CD14-positive monocyte (primary cell): ENCODE measurements at regions not wholly inside any gene's neighbourhood (a gene's known extent, or its start where the extent isn't known, plus 50 kb on each side); places are given as distances from the start of the nearest gene placed in this dataset.

Source experiments
- DNase-seq, 3 donors: peaks; one replicate each; pipeline ENCODE4 v3.0.0-alpha.2; 2011 to 2022
- H2AFZ ChIP-seq: 2 replicates; pipeline ENCODE4 v1.6.0; 2012; ENCODE audit warnings: mild to moderate bottlenecking, low read depth, low read length, inconsistent platforms; ENCODE audit not compliant: insufficient read depth, poor library complexity, severe bottlenecking
- H3K27ac ChIP-seq, 2 donors: 1 replicate in 1 of 2; 2 replicates in 1 of 2; pipeline ENCODE4 v1.5.1; 2012 to 2013; ENCODE audit warnings: low read length in 2 of 2, control low read depth in 1 of 2, inconsistent platforms in 1 of 2, low read depth in 1 of 2, mild to moderate bottlenecking in 1 of 2
- H3K27me3 ChIP-seq, 2 donors: one replicate each; pipeline versions ENCODE4 v1.6.0 to v1.6.1; 2011 to 2013; ENCODE audit warnings: low read length in 2 of 2; ENCODE audit not compliant: control insufficient read depth in 2 of 2, insufficient read depth in 2 of 2
- H3K36me3 ChIP-seq, 2 donors: replicated peaks in 1 of 2; 1 replicate in 1 of 2; 2 replicates in 1 of 2; pipeline versions ENCODE4 v1.5.1 to v1.6.1; 2012 to 2013; ENCODE audit warnings: low read length in 2 of 2, control low read depth in 1 of 2, inconsistent platforms in 1 of 2, mild to moderate bottlenecking in 1 of 2; ENCODE audit not compliant: insufficient read depth in 2 of 2, control insufficient read depth in 1 of 2
- H3K4me1 ChIP-seq, 2 donors: 1 replicate in 1 of 2; 2 replicates in 1 of 2; pipeline versions ENCODE4 v1.5.1 to v1.6.1; 2012 to 2013; ENCODE audit warnings: low read length in 2 of 2, control low read depth in 1 of 2, inconsistent platforms in 1 of 2, mild to moderate bottlenecking in 1 of 2, moderate library complexity in 1 of 2; ENCODE audit not compliant: insufficient read depth in 2 of 2, control insufficient read depth in 1 of 2
- H3K4me2 ChIP-seq: replicated peaks from 2 replicates; pipeline ENCODE3; 2012; ENCODE audit warnings: low read length, moderate library complexity, mild to moderate bottlenecking; ENCODE audit not compliant: poor library complexity, severe bottlenecking; ENCODE audit errors: extremely low read depth
- H3K4me3 ChIP-seq, 3 experiments: fragments of 200-600 bp in 1 of 3; sonication (generic) in 1 of 3; replicated peaks in 1 of 3; 1 replicate in 2 of 3; 2 replicates in 1 of 3; pipeline ENCODE4 v1.5.1; 2011 to 2013; ENCODE audit warnings: low read length in 3 of 3, mild to moderate bottlenecking in 3 of 3, control low read depth in 2 of 3, low read depth in 2 of 3, inconsistent platforms in 1 of 3, moderate library complexity in 1 of 3
- H3K79me2 ChIP-seq: 2 replicates; pipeline ENCODE4 v1.6.0; 2012; ENCODE audit warnings: mild to moderate bottlenecking, control low read depth, inconsistent platforms, low read length, moderate library complexity; ENCODE audit not compliant: insufficient read depth
- H3K9ac ChIP-seq: 2 replicates; pipeline ENCODE4 v1.6.0; 2017; ENCODE audit warnings: low read length, mild to moderate bottlenecking; ENCODE audit not compliant: insufficient read depth, poor library complexity, severe bottlenecking
- H3K9me3 ChIP-seq, 2 donors: replicated peaks in 1 of 2; 1 replicate in 1 of 2; 2 replicates in 1 of 2; pipeline versions ENCODE4 v1.5.1 to v1.6.1; 2012 to 2013; ENCODE audit warnings: low read length in 2 of 2, control low read depth in 1 of 2; ENCODE audit not compliant: control insufficient read depth in 1 of 2, insufficient read depth in 1 of 2
- H4K20me1 ChIP-seq: 2 replicates; pipeline ENCODE4 v1.6.0; 2012; ENCODE audit warnings: mild to moderate bottlenecking, low read length, control low read depth, moderate library complexity; ENCODE audit not compliant: insufficient read depth
- H3K27ac Mint-ChIP-seq, 7 donors: one replicate each; pipeline ENCODE4 v1.8.0; 2020; ENCODE audit warnings: mild to moderate bottlenecking in 7 of 7, mixed read lengths in 7 of 7, moderate library complexity in 6 of 7, inconsistent platforms in 2 of 7
- H3K27me3 Mint-ChIP-seq, 3 donors: one replicate each; pipeline ENCODE4 v1.8.0; 2021 to 2022; ENCODE audit warnings: low read depth in 3 of 3, mild to moderate bottlenecking in 3 of 3, mixed read lengths in 3 of 3, moderate library complexity in 3 of 3, inconsistent platforms in 1 of 3
- H3K36me3 Mint-ChIP-seq, 2 donors: one replicate each; pipeline ENCODE4 v1.8.0; 2020; ENCODE audit warnings: mixed read lengths in 2 of 2, inconsistent platforms in 1 of 2, mild to moderate bottlenecking in 1 of 2
- H3K4me1 Mint-ChIP-seq: one replicate; pipeline ENCODE4 v1.8.0; 2020; ENCODE audit warnings: mild to moderate bottlenecking, mixed read lengths
- H3K4me3 Mint-ChIP-seq, 2 donors: one replicate each; pipeline ENCODE4 v1.8.0; 2020; ENCODE audit warnings: mild to moderate bottlenecking in 2 of 2, mixed read lengths in 2 of 2, moderate library complexity in 1 of 2
- H3K9me3 Mint-ChIP-seq, 7 donors: one replicate each; pipeline ENCODE4 v1.8.0; 2020 to 2022; ENCODE audit warnings: mixed read lengths in 7 of 7, mild to moderate bottlenecking in 6 of 7, moderate library complexity in 6 of 7, inconsistent platforms in 2 of 7
- WGBS: methylation state at CpG from one replicate; pipeline ENCODE4 v1.1.5; 2013; ENCODE audit warnings: missing lambda C conversion rate; ENCODE audit not compliant: insufficient coverage; 5-methylcytosine and 5-hydroxymethylcytosine counted together
- intact Hi-C, 2 donors: fragments of 100-400 bp; cut with micrococcal nuclease; formaldehyde crosslinking; loops; one replicate each; pipeline versions ENCODE4 v1.15.0 to v1.15.1; 2023
- TF ChIP-seq, protein P1 (sequence below): fragments of 200-600 bp; IDR thresholded peaks from one replicate; pipeline ENCODE4 v1.8.0; 2022; ENCODE audit warnings: antibody characterized with exemption, mild to moderate bottlenecking

DNA sequence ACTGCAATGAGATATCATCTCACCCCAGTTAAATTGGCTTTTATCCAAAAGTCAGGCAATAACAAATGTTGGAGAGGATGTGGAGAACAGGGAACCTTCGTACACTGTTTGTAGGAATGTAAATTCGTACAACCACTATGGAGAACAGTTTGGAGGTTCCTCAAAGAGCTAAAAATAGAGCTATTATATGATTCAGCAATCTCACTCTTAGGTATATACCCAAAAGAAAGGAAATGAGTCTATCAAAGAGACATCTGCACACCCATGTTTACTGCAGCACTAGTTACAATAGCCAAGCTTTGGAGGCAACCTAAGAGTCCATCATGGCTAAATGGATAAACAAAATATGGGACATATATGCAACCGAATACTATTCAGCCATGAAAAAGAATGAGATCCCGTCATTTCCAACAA is 68.0 kb upstream of the HES1 start:
- Mint-ChIP-seq H3K4me1 (peaks cover 45% of the 10 kb centered on the region), H3K36me3 (peaks cover 6 to 9% of the 10 kb centered on the region in 2 donors), H3K27ac (peak overlapping the region in 3 of 7 donors; percentile 11 to 58 (median 13)), H3K4me3 (peak overlapping the region in 1 of 2 donors; percentile 4), H3K9me3 (peaks cover 0 to 16% (median 8%) of the 10 kb centered on the region in 7 donors), H3K27me3 (peaks cover 19 to 43% (median 23%) of the 10 kb centered on the region in 3 donors)
- Histone ChIP-seq H3K9me3 (no peaks in the 10 kb centered on the region), H3K9ac (no peak overlapping the region), H3K4me2 (no peak overlapping the region), H3K27ac (no peak overlapping the region), H3K4me3 (no peak overlapping the region), H2AFZ (no peak overlapping the region), H3K79me2 (no peaks in the 10 kb centered on the region), H3K36me3 (no peaks in the 10 kb centered on the region), H3K27me3 (peaks cover 14 to 22% of the 10 kb centered on the region in 2 donors), H4K20me1 (no peaks in the 10 kb centered on the region), H3K4me1 (peaks cover 26 to 33% of the 10 kb centered on the region in 2 donors)
- peak in 2 of 3 donors; percentile 31 to 50 for DNase-seq
- TF ChIP-seq, protein P1, sequence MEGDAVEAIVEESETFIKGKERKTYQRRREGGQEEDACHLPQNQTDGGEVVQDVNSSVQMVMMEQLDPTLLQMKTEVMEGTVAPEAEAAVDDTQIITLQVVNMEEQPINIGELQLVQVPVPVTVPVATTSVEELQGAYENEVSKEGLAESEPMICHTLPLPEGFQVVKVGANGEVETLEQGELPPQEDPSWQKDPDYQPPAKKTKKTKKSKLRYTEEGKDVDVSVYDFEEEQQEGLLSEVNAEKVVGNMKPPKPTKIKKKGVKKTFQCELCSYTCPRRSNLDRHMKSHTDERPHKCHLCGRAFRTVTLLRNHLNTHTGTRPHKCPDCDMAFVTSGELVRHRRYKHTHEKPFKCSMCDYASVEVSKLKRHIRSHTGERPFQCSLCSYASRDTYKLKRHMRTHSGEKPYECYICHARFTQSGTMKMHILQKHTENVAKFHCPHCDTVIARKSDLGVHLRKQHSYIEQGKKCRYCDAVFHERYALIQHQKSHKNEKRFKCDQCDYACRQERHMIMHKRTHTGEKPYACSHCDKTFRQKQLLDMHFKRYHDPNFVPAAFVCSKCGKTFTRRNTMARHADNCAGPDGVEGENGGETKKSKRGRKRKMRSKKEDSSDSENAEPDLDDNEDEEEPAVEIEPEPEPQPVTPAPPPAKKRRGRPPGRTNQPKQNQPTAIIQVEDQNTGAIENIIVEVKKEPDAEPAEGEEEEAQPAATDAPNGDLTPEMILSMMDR = no peak
- intact Hi-C loops = no loop called here
- no CpG with 5 or more reads among the region's 4 CpGs for WGBS

DNA sequence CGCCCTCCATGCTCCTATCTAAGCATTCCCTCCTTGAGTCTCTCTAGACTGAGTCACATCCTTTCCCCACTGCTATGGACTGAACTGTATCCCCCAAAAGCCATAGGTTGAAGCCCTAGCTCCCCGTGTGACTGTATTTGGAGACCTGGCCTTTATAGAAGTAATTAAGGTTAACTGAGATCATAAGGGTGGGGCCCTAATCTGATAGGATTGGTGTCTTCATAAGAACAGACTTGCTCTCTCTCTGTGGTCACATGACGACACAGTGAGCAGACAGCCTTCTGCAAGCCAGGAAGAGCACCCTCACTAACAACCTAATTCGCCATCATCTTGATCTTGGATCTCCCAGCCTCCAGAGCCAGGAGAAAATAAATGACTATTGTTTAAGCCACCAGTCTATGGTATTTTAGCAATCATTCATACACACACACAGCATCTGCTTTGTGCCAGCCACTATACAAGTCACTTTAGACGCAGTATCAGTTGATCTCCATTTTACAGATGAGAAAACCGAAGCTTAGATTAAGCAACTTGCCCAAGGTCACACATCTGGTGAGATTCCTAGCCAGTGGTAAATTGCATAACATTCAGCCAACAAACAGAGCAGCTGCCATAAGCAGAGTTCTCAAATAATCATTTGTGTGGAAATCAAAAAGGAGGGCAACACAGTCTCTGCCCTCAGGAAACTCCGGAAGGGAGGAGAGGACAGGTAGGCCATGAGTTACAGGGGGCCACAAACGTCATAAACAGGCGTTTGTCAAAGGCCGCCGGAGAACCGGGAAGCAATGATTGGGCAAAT is 66.3 kb upstream of the HES1 start:
- DNase-seq = peak in 2 of 3 donors; percentile 40 to 50

More for the DNA sequence above, 66.3 kb upstream of the HES1 start:
- Mint-ChIP-seq H3K4me1 (peaks cover 40% of the 10 kb centered on the region), H3K36me3 (peaks cover 6 to 9% of the 10 kb centered on the region in 2 donors), H3K27me3 (peaks cover 23 to 47% (median 27%) of the 10 kb centered on the region in 3 donors), H3K9me3 (peaks cover 0 to 19% (median 8%) of the 10 kb centered on the region in 7 donors), H3K27ac (peak overlapping the region in 6 of 7 donors; percentile 70 to 92 (median 83)), H3K4me3 (peak overlapping the region in 1 of 2 donors; percentile 84)
- H3K27ac ChIP-seq = no peak overlapping the region
- 48% methylated on average over 10 of the region's 12 CpGs for WGBS
- H3K79me2 ChIP-seq = no peaks in the 10 kb centered on the region
- H3K4me2 ChIP-seq = no peak overlapping the region
- H3K9me3 ChIP-seq = no peaks in the 10 kb centered on the region
- intact Hi-C loops = loop anchor here (2.0 to 5.0 kb wide), 3 partner anchors 19 to 68 kb away; partner anchors contain the start of gene HES1 (in 2 of the 2)
- H3K36me3 ChIP-seq = no peaks in the 10 kb centered on the region
- no peaks in the 10 kb centered on the region for H4K20me1 ChIP-seq
- no peak overlapping the region for H3K4me3 ChIP-seq
- no peak overlapping the region for H2AFZ ChIP-seq
- peaks cover 14 to 22% of the 10 kb centered on the region in 2 donors for H3K27me3 ChIP-seq
- H3K4me1 ChIP-seq = peaks cover 26 to 33% of the 10 kb centered on the region in 2 donors
- TF ChIP-seq, protein P1 = no peak
- no peak overlapping the region for H3K9ac ChIP-seq
